Chondrocyte (in vitro differentiated cells): ENCODE measurements at regions not wholly inside any gene's neighbourhood (a gene's known extent, or its start where the extent isn't known, plus 50 kb on each side); places are given as distances from the start of the nearest gene placed in this dataset.

Experiments used
- DNase-seq: peaks from one replicate; pipeline ENCODE4 v3.0.0; 2021; ENCODE audit warnings: mixed read lengths, low spot score
- H3K27ac Mint-ChIP-seq: one replicate; pipeline ENCODE4 v1.8.0; 2021; ENCODE audit warnings: mild to moderate bottlenecking, moderate library complexity, mixed read lengths; ENCODE audit not compliant: unreplicated experiment
- H3K27me3 Mint-ChIP-seq: 2 replicates; pipeline ENCODE4 v1.8.0; 2021; ENCODE audit warnings: low read depth, mixed read lengths
- H3K36me3 Mint-ChIP-seq: 2 replicates; pipeline ENCODE4 v1.8.0; 2021; ENCODE audit warnings: low read depth, mixed read lengths
- H3K4me1 Mint-ChIP-seq: 2 replicates; pipeline ENCODE4 v1.8.0; 2021; ENCODE audit warnings: low read depth, mild to moderate bottlenecking, mixed read lengths
- H3K4me3 Mint-ChIP-seq: one replicate; pipeline ENCODE4 v1.8.0; 2021; ENCODE audit warnings: mild to moderate bottlenecking, moderate library complexity, mixed read lengths; ENCODE audit not compliant: unreplicated experiment
- H3K9me3 Mint-ChIP-seq: 2 replicates; pipeline ENCODE4 v1.8.0; 2021; ENCODE audit warnings: low read depth, mixed read lengths
- TF ChIP-seq, protein P1 (sequence below): fragments of 200-600 bp; sonication (generic); IDR thresholded peaks from 2 replicates; pipeline ENCODE4 v1.5.0; 2021; ENCODE audit warnings: antibody characterized with exemption, mild to moderate bottlenecking, moderate library complexity

DNA sequence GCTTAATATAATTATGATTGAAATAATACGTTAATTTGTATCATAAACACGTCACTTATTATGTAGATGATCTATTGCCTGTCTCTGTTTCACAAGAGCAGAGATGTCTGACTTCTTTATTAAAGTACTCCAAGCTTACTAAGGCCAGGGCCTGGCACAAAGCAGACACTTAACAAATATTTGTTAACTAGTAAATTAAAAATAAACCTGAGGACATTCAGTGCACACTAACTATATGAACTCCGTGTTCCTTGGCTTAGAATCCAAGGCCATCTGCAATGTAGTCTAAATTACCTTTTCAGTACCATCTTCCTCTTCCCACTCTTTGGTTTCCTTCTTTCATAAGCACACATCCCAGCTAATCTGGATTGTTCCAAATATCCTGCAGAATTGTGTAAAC lies 210.8 kb upstream of the SOX9 start:
- Mint-ChIP-seq H3K27me3 (no peaks in the 10 kb centered on the region), H3K27ac (no peak overlapping the region), H3K36me3 (no peaks in the 10 kb centered on the region), H3K4me3 (no peak overlapping the region), H3K9me3 (no peaks in the 10 kb centered on the region), H3K4me1 (peaks cover 5% of the 10 kb centered on the region)
- TF ChIP-seq, protein P1, sequence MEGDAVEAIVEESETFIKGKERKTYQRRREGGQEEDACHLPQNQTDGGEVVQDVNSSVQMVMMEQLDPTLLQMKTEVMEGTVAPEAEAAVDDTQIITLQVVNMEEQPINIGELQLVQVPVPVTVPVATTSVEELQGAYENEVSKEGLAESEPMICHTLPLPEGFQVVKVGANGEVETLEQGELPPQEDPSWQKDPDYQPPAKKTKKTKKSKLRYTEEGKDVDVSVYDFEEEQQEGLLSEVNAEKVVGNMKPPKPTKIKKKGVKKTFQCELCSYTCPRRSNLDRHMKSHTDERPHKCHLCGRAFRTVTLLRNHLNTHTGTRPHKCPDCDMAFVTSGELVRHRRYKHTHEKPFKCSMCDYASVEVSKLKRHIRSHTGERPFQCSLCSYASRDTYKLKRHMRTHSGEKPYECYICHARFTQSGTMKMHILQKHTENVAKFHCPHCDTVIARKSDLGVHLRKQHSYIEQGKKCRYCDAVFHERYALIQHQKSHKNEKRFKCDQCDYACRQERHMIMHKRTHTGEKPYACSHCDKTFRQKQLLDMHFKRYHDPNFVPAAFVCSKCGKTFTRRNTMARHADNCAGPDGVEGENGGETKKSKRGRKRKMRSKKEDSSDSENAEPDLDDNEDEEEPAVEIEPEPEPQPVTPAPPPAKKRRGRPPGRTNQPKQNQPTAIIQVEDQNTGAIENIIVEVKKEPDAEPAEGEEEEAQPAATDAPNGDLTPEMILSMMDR, result no peak
- no peak for DNase-seq

DNA sequence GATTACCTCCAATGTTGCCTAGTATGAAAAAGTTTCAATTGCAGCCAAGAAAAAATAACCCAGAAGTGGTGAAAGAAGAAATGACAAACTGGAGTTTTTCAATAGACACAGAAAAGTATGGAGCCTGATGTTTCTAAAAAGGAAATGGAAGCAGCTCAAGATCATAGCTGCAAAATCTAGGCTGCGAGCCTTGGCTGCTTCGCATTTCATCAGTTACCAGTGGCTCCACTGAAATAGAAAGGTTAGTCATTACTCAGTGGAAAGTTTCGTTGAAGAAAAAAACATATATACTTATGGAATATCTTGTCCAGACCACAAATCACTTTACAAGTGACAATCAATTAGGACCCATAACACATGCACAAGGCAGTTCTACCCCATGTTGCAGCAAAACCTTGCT lies 206.8 kb upstream of the SOX9 start:
- Mint-ChIP-seq H3K4me1 (peaks cover 19% of the 10 kb centered on the region), H3K9me3 (no peaks in the 10 kb centered on the region), H3K27me3 (no peaks in the 10 kb centered on the region)

DNA sequence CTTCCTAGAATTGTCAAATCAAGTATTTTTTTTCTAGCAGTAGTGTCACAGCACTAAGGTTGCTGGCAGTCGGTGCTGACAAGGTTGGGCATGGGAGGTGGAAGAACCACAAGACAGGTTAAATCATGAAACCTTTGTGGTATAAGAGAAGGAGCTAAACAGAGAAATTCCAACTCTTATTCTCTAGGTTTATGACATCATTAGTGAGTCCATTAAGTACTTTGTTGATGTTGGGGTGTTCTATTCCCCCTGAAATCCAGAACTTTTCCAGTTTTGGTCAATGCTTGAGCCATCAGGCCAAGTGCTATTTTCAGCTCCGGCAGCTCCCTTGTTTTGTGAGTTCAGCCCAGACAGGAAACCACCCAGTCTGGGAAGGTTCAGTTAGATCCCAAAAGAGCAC lies 206.0 kb upstream of the SOX9 start:
- H3K36me3 Mint-ChIP-seq, result no peaks in the 10 kb centered on the region
- peaks cover 22% of the 10 kb centered on the region for H3K4me1 Mint-ChIP-seq
- TF ChIP-seq, protein P1, result no peak
- no peaks in the 10 kb centered on the region for H3K27me3 Mint-ChIP-seq
- no peaks in the 10 kb centered on the region for H3K9me3 Mint-ChIP-seq
- no peak for DNase-seq
- no peak overlapping the region for H3K4me3 Mint-ChIP-seq
- H3K27ac Mint-ChIP-seq, result no peak overlapping the region

More for the DNA sequence above, 206.8 kb upstream of the SOX9 start:
- Mint-ChIP-seq H3K36me3 (no peaks in the 10 kb centered on the region), H3K27ac (no peak overlapping the region), H3K4me3 (no peak overlapping the region)
- no peak for DNase-seq
- TF ChIP-seq, protein P1, result no peak

DNA sequence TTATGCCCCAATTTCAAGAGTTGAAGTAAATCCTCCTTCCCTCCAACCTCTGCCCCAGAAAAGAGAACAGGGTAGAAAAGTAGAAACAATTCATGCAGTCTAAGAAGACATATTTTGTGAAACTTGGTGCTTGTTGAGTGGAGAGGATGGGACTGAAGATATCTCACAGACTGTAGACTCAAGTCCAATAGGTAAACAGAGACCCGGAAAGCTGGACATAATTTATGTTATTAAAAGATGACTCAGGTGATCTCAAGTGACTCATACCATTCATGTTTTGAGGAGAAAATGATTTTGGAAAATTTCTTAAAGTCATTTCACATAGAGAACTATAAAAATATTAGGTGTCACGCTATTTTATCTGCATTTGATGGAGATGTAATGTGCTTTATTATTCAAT lies 203.1 kb upstream of the SOX9 start:
- H3K27me3 Mint-ChIP-seq, result no peaks in the 10 kb centered on the region
- DNase-seq, result no peak
- H3K27ac Mint-ChIP-seq, result peak overlapping the region; percentile 10
- no peaks in the 10 kb centered on the region for H3K9me3 Mint-ChIP-seq
- H3K36me3 Mint-ChIP-seq, result no peaks in the 10 kb centered on the region
- TF ChIP-seq, protein P1, result no peak
- H3K4me1 Mint-ChIP-seq, result peaks cover 32% of the 10 kb centered on the region
- H3K4me3 Mint-ChIP-seq, result no peak overlapping the region

- H3K27ac Mint-ChIP-seq, result no peak overlapping the region
- H3K27me3 Mint-ChIP-seq, result no peaks in the 10 kb centered on the region
- DNase-seq, result no peak
- TF ChIP-seq, protein P1, result no peak
- H3K4me3 Mint-ChIP-seq, result no peak overlapping the region
- no peaks in the 10 kb centered on the region for H3K9me3 Mint-ChIP-seq
- peaks cover 32% of the 10 kb centered on the region for H3K4me1 Mint-ChIP-seq
- no peaks in the 10 kb centered on the region for H3K36me3 Mint-ChIP-seq
These were observed 201.6 kb upstream of the SOX9 start for GRCh38 chr17:71919186-71919585.
